Epithelial cell of proximal tubule (primary cell): ENCODE measurements at regions not wholly inside any gene's neighbourhood (a gene's known extent, or its start where the extent isn't known, plus 50 kb on each side); places are given as distances from the start of the nearest gene placed in this dataset.
"Not testable (repeated sequence)": the region's sequence is repeated elsewhere in the genome, so short reads cannot be mapped to it uniquely, and the experiment has no call there.

Experiments
- DNase-seq: peaks from one replicate; pipeline ENCODE4 v3.0.0-alpha.2; 2011; ENCODE audit warnings: low read depth
- H3K4me3 ChIP-seq: 2 replicates; pipeline ENCODE4 v1.5.1; 2011; ENCODE audit warnings: low read depth, mild to moderate bottlenecking, low read length
- CTCF ChIP-seq: conservative IDR thresholded peaks from 2 replicates; pipeline ENCODE4 v1.5.1; 2012; ENCODE audit warnings: low read depth, mild to moderate bottlenecking, low read length

- no peak for DNase-seq
Observed at GRCh38 chr6:145275787-145276186, 459.5 kb downstream of the EPM2A start.

DNA sequence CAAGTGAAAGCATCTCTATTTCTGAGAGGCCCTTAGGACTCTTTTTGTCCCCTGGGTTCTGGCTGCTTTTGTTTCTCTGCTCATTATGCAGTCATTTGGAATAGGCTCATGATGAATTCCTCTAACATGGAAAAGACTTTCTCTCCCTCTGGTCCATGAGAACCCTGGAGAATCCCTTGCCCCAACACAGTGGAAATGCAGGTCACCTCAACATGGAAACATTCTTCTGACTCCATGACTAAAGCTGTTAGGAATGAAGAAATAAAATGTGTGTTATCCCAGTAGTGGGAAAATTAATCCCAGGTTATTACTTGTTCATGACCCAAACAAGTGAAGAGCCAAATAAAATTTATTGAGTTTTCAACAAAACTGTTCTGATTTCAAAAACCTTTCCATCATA, 458.6 kb downstream of the EPM2A start:
- no peak for DNase-seq
- no peak for TF ChIP-seq CTCF
- no peak overlapping the region for H3K4me3 ChIP-seq

More at GRCh38 chr6:145275787-145276186, 459.5 kb downstream of the EPM2A start:
- no peak for TF ChIP-seq CTCF
- no peak overlapping the region for H3K4me3 ChIP-seq

GRCh38 chr6:145277358-145278086, 457.8 kb downstream of the EPM2A start:
- TF ChIP-seq CTCF, result no peak
- DNase-seq, result no peak
- H3K4me3 ChIP-seq, result no peak overlapping the region

DNA sequence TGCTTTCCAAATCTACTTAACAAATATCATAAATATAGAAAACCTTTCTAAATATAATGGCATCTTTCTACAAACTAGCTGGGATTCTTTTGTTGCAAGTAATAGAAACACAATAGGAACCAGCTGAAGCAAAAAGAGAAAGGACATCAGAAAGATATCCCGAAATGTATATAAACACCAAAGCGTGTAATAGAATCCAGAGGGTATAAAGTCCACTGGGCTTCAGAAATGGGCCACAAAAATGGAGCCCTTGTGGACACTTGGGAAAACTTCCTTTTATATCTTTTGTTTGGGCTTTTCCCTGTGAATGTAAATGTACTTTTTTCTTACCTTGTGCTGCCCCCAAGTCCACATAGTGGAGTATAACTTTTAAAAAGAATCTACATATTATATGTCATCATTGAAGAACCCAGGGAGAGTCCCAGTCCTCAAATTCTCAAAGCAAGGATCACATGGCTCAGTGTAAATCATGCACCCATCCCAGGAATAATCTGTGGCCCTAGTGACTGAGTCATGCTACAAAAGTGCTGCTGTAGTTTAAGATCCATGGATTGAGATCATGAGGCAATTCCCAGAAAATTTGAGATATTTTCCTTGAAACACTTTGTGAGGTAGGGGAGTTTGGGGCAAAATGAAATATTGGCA, 457.0 kb downstream of the EPM2A start:
- DNase-seq, result peak; percentile 13
- H3K4me3 ChIP-seq, result no peak overlapping the region
- no peak for TF ChIP-seq CTCF

DNA sequence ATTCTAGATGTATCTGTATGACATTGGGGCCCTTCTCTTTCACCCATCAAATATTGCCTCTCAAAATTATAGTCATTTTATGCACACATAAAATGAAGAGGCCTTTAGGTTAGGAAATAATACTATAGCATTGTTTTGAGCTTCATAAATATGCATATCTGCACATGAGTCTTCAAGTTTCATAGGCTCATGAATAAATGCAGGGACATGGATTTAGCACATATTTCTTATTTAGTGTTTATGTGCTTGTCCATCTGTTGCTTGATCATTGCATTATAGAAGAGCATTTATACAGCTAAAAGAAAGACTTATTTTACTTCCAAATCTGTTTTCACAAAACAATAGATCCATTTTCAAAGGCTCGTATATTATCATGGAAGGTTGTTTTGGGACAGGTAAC, 455.8 kb downstream of the EPM2A start:
- DNase-seq, result no peak
- TF ChIP-seq CTCF, result no peak
- no peak overlapping the region for H3K4me3 ChIP-seq

GRCh38 chr6:145279993-145280392, 455.3 kb downstream of the EPM2A start:
- H3K4me3 ChIP-seq, result no peak overlapping the region
- no peak for TF ChIP-seq CTCF
- no peak for DNase-seq

GRCh38 chr6:145283209-145283608, 452.1 kb downstream of the EPM2A start:
- not testable (repeated sequence) for DNase-seq, H3K4me3 ChIP-seq
